ENCODE measurements at regions not wholly inside any gene's neighbourhood (a gene's known extent, or its start where the extent isn't known, plus 50 kb on each side); places are given as distances from the start of the nearest gene placed in this dataset.
"Not testable (repeated sequence)": the region's sequence is repeated elsewhere in the genome, so short reads cannot be mapped to it uniquely, and the experiment has no call there.

GRCh38 chr7:76932957-76933356 lies 99.2 kb downstream of the SPDYE17 start:
- H3K4me1 ChIP-seq (ENCODE audit: control insufficient read depth, insufficient read depth, low read length); H3K9me3 ChIP-seq (ENCODE audit: control insufficient read depth, insufficient read depth, low read length); H3K36me3 ChIP-seq (ENCODE audit: control insufficient read depth, insufficient read depth, low read length); DNase-seq; H3K4me3 Mint-ChIP-seq; H3K4me1 Mint-ChIP-seq; H3K27me3 ChIP-seq (ENCODE audit: control insufficient read depth, insufficient read depth, low read length); H3K27ac Mint-ChIP-seq; ATAC-seq; H3K9me3 Mint-ChIP-seq; H3K36me3 Mint-ChIP-seq; intact Hi-C loops (cut with micrococcal nuclease); H3K4me3 ChIP-seq (ENCODE audit: low read length); H3K27ac ChIP-seq (ENCODE audit: low read length): not testable (repeated sequence)
- 51% methylated on average over 2 of the region's 4 CpGs for WGBS (ENCODE audit: insufficient coverage)
- peaks cover 17 to 38% of the 10 kb centered on the region in 2 donors for H3K27me3 Mint-ChIP-seq (ENCODE audit: low read depth in 2 of 2)

DNA sequence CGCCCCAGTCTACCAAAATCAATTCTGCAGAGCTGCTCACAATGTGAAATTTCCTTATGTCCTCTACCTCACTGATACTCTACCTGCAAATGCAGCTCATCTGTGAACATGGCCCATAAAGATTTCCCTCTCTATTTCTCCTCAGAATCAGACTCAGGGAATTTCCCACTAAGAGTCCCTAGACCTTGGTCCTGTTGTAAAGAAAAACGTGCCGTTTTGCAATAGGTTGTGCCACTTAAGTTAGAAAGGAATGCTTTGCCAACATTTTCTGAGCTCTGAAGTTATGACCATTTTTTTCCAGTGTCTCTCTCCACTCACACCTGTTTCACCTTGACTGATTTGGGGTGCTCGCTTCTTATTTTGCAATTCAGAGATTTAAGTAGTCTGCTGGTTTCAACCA lies 100.7 kb downstream of the SPDYE17 start:
- DNase-seq; H3K4me1 Mint-ChIP-seq; H3K4me3 Mint-ChIP-seq; H3K4me3 ChIP-seq (ENCODE audit: low read length); H3K4me1 ChIP-seq (ENCODE audit: control insufficient read depth, insufficient read depth, low read length); H3K27me3 ChIP-seq (ENCODE audit: control insufficient read depth, insufficient read depth, low read length); H3K27ac ChIP-seq (ENCODE audit: low read length); ATAC-seq; H3K36me3 Mint-ChIP-seq; intact Hi-C loops (cut with micrococcal nuclease); H3K36me3 ChIP-seq (ENCODE audit: control insufficient read depth, insufficient read depth, low read length); H3K9me3 ChIP-seq (ENCODE audit: control insufficient read depth, insufficient read depth, low read length); H3K27ac Mint-ChIP-seq; H3K9me3 Mint-ChIP-seq: not testable (repeated sequence)
- WGBS (ENCODE audit: insufficient coverage), result 57% methylated on average over 2 of the region's 4 CpGs
- peaks cover 14 to 23% of the 10 kb centered on the region in 2 donors for H3K27me3 Mint-ChIP-seq (ENCODE audit: low read depth in 2 of 2)

- H3K4me1 ChIP-seq (ENCODE audit: control insufficient read depth, insufficient read depth, low read length); H3K27ac Mint-ChIP-seq; H3K9me3 ChIP-seq (ENCODE audit: control insufficient read depth, insufficient read depth, low read length); H3K27me3 ChIP-seq (ENCODE audit: control insufficient read depth, insufficient read depth, low read length); H3K27ac ChIP-seq (ENCODE audit: low read length); H3K9me3 Mint-ChIP-seq; H3K4me3 ChIP-seq (ENCODE audit: low read length); H3K36me3 ChIP-seq (ENCODE audit: control insufficient read depth, insufficient read depth, low read length); DNase-seq; H3K36me3 Mint-ChIP-seq; ATAC-seq; intact Hi-C loops (cut with micrococcal nuclease); H3K4me1 Mint-ChIP-seq; H3K4me3 Mint-ChIP-seq: not testable (repeated sequence)
- WGBS (ENCODE audit: insufficient coverage), result 92% methylated on average over 5 of the region's 5 CpGs
- H3K27me3 Mint-ChIP-seq (ENCODE audit: low read depth in 2 of 2), result peaks cover 14 to 20% of the 10 kb centered on the region in 2 donors
These were observed 101.7 kb downstream of the SPDYE17 start for GRCh38 chr7:76930416-76930815.

DNA sequence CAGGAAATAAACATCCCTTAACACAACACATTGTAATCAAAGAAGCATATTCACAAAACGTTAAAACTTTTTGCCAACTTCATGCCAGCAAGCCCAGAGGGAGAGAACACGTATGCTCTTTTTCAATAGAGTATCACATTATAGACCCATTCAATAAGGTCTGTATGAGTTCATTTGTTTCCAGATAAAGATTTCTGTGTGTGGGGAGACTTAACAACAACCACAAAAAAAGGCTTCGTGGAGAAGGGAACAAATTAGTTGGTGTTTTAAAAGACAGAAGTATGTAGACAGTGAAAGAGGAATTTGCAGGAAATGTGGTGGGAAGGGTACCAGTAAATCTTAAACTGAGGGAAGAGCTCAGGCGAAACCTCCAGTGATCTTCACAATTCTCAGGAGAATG lies 103.4 kb downstream of the SPDYE17 start:
- H3K27me3 Mint-ChIP-seq (ENCODE audit: low read depth in 2 of 2), result peaks cover 20 to 25% of the 10 kb centered on the region in 2 donors
- H3K27ac ChIP-seq (ENCODE audit: low read length); DNase-seq; H3K27me3 ChIP-seq (ENCODE audit: control insufficient read depth, insufficient read depth, low read length); H3K9me3 ChIP-seq (ENCODE audit: control insufficient read depth, insufficient read depth, low read length); H3K4me3 ChIP-seq (ENCODE audit: low read length); H3K4me1 Mint-ChIP-seq; H3K9me3 Mint-ChIP-seq; H3K36me3 Mint-ChIP-seq; H3K4me3 Mint-ChIP-seq; H3K27ac Mint-ChIP-seq; intact Hi-C loops (cut with micrococcal nuclease); ATAC-seq; H3K4me1 ChIP-seq (ENCODE audit: control insufficient read depth, insufficient read depth, low read length); H3K36me3 ChIP-seq (ENCODE audit: control insufficient read depth, insufficient read depth, low read length): not testable (repeated sequence)
- WGBS (ENCODE audit: insufficient coverage), result 30% methylated on average over 2 of the region's 4 CpGs

- peaks cover 19 to 23% of the 10 kb centered on the region in 2 donors for H3K27me3 Mint-ChIP-seq (ENCODE audit: low read depth in 2 of 2)
- H3K27ac ChIP-seq (ENCODE audit: low read length); intact Hi-C loops (cut with micrococcal nuclease); H3K4me1 ChIP-seq (ENCODE audit: control insufficient read depth, insufficient read depth, low read length); H3K27me3 ChIP-seq (ENCODE audit: control insufficient read depth, insufficient read depth, low read length); H3K36me3 Mint-ChIP-seq; DNase-seq; H3K9me3 Mint-ChIP-seq; H3K4me3 ChIP-seq (ENCODE audit: low read length); ATAC-seq; H3K9me3 ChIP-seq (ENCODE audit: control insufficient read depth, insufficient read depth, low read length); H3K4me1 Mint-ChIP-seq; H3K36me3 ChIP-seq (ENCODE audit: control insufficient read depth, insufficient read depth, low read length); H3K4me3 Mint-ChIP-seq; H3K27ac Mint-ChIP-seq: not testable (repeated sequence)
- WGBS (ENCODE audit: insufficient coverage), result 58% methylated on average over 2 of the region's 3 CpGs
These were observed 104.3 kb downstream of the SPDYE17 start for GRCh38 chr7:76927741-76928393.

GRCh38 chr7:76926416-76926815 lies 105.7 kb downstream of the SPDYE17 start:
- H3K9me3 ChIP-seq (ENCODE audit: control insufficient read depth, insufficient read depth, low read length); H3K4me1 ChIP-seq (ENCODE audit: control insufficient read depth, insufficient read depth, low read length); H3K27ac Mint-ChIP-seq; H3K27me3 ChIP-seq (ENCODE audit: control insufficient read depth, insufficient read depth, low read length); DNase-seq; H3K4me3 ChIP-seq (ENCODE audit: low read length); H3K36me3 Mint-ChIP-seq; H3K36me3 ChIP-seq (ENCODE audit: control insufficient read depth, insufficient read depth, low read length); intact Hi-C loops (cut with micrococcal nuclease); ATAC-seq; H3K9me3 Mint-ChIP-seq; H3K27ac ChIP-seq (ENCODE audit: low read length); H3K4me3 Mint-ChIP-seq; H3K4me1 Mint-ChIP-seq: not testable (repeated sequence)
- H3K27me3 Mint-ChIP-seq (ENCODE audit: low read depth in 2 of 2), result peaks cover 18% of the 10 kb centered on the region in 2 donors

DNA sequence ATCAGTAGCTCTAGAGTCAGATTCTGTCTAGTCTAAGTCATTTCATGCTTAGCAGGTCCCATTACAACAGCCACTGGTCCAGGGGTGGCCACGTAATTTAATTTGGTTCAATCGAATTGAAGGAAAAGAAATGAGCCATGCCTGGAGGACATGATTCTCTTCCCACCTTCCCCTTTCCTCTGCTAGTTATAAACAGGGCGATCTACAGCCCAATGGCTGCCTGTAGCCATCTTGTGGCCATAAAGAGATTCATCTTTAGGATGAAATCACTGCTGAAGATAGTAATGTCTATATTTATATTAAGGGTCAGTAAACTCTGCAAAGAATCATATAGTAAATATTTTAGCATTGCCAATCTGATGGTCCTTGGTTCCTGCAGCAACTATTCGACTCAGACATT lies 107.4 kb downstream of the SPDYE17 start:
- H3K9me3 ChIP-seq (ENCODE audit: control insufficient read depth, insufficient read depth, low read length); H3K4me3 ChIP-seq (ENCODE audit: low read length); intact Hi-C loops (cut with micrococcal nuclease); H3K9me3 Mint-ChIP-seq; H3K36me3 Mint-ChIP-seq; H3K4me3 Mint-ChIP-seq; H3K27ac Mint-ChIP-seq; ATAC-seq; DNase-seq; H3K27me3 ChIP-seq (ENCODE audit: control insufficient read depth, insufficient read depth, low read length); H3K36me3 ChIP-seq (ENCODE audit: control insufficient read depth, insufficient read depth, low read length); H3K4me1 Mint-ChIP-seq; H3K4me1 ChIP-seq (ENCODE audit: control insufficient read depth, insufficient read depth, low read length); H3K27ac ChIP-seq (ENCODE audit: low read length): not testable (repeated sequence)
- WGBS (ENCODE audit: insufficient coverage), result 70% methylated on average over 3 of the region's 4 CpGs
- H3K27me3 Mint-ChIP-seq (ENCODE audit: low read depth in 2 of 2), result peaks cover 12 to 18% of the 10 kb centered on the region in 2 donors

- H3K27me3 Mint-ChIP-seq (ENCODE audit: low read depth in 2 of 2); H3K36me3 Mint-ChIP-seq; H3K27ac Mint-ChIP-seq; H3K4me1 Mint-ChIP-seq; H3K9me3 Mint-ChIP-seq; H3K27me3 ChIP-seq (ENCODE audit: control insufficient read depth, insufficient read depth, low read length); H3K36me3 ChIP-seq (ENCODE audit: control insufficient read depth, insufficient read depth, low read length); intact Hi-C loops (cut with micrococcal nuclease); DNase-seq; H3K27ac ChIP-seq (ENCODE audit: low read length); H3K4me3 Mint-ChIP-seq; ATAC-seq; H3K4me1 ChIP-seq (ENCODE audit: control insufficient read depth, insufficient read depth, low read length); H3K9me3 ChIP-seq (ENCODE audit: control insufficient read depth, insufficient read depth, low read length); H3K4me3 ChIP-seq (ENCODE audit: low read length): not testable (repeated sequence)
- no CpG with 5 or more reads among the region's 2 CpGs for WGBS (ENCODE audit: insufficient coverage)
These were observed 113.5 kb downstream of the SPDYE17 start for GRCh38 chr7:76918619-76919018.
